ENCODE measurements at regions not wholly inside any gene's neighbourhood (a gene's known extent, or its start where the extent isn't known, plus 50 kb on each side); places are given as distances from the start of the nearest gene placed in this dataset.

DNA sequence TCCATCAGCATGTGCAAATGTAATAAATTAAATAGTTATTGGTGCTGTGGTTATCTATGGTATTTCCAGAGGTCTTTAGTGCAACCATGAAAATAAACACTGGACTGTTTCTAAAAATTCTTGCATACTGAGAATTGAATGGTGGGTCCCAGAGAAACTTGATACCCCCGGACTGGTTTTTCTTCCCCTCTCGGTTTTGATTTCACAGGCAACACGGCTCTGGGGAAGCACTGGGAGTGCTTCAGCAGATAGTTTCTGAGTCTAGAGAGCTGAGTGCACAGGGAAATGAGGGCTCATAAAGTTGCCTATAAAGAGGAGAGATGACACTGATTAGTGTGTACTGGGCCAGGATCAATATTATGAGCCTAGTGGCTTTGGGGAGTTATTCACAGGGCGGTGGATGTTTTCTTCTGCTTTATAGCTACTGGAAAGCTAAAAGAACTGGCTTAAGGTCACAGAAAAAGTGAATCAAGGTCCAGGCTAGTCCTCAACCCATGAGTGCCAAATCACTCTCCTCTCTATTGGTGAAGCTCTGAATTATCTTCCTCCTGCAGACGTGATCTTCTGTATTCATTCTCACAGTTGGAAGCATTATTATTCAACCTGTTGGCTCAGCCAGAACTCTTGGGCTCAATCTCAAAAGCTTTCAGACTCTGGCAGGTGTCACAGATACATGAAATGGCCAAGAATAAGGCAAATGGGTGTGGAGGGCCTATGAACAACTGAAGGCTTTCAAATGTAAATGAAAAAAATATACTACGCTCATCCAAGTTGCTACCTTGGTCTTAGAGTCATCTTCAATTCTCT is 170.2 kb upstream of the HMHB1 start:
- no peak overlapping the region for H3K18ac ChIP-seq (ENCODE audit: extremely low read depth, low read length)
- no peak overlapping the region for H2BK5ac ChIP-seq (ENCODE audit: low read depth, low read length)
- no peak for DNase-seq (ENCODE audit: low read depth in 1 of 2, low spot score in 2 of 2)
- H2BK15ac ChIP-seq (ENCODE audit: low read length): no peak overlapping the region
- H3K79me1 ChIP-seq (ENCODE audit: low read depth, low read length): no peaks in the 10 kb centered on the region
- no peak overlapping the region for H4K8ac ChIP-seq (ENCODE audit: extremely low read depth, insufficient read depth, low read length)
- H3K23me2 ChIP-seq (ENCODE audit: low read depth, low read length): no peaks in the 10 kb centered on the region
- CTCF ChIA-PET (ENCODE audit: partially characterized antibody): interaction anchor here (0.6 to 1.6 kb wide), 3 partner anchors 9 to 432 kb away, joined by 3 to 4 read pairs (median 3); no protein-coding TSS in a partner anchor
- whole genome bisulfite sequencing, 2 experiments (ENCODE audit: extremely low coverage in 1 of 2, insufficient coverage in 1 of 2, insufficient read length in 1 of 2, insufficient replicate concordance in 2 of 2, low coverage in 1 of 2, low lambda C conversion rate in 2 of 2, missing lambda C conversion rate in 1 of 2): 82% methylated on average over 6 of the region's 6 CpGs; no CpG with 5 or more reads in 1 of the 2 experiments
- H3K36me3 ChIP-seq (ENCODE audit: control insufficient read depth in 2 of 4, insufficient read depth in 4 of 4, low read length in 3 of 4): no peaks in the 10 kb centered on the region
- POLR2A ChIA-PET (ENCODE audit: partially characterized antibody): no interaction called here
- no peaks in the 10 kb centered on the region for H3K27me3 ChIP-seq (replicated peaks in 1 of 4; ENCODE audit: control insufficient read depth in 3 of 4, extremely low read depth in 1 of 4, insufficient read depth in 3 of 4, low read length in 3 of 4)
- no peak overlapping the region for H2BK12ac ChIP-seq (ENCODE audit: low read depth, low read length)
- H3K14ac ChIP-seq (ENCODE audit: insufficient read length): no peak overlapping the region
- peaks cover 0 to 7% (median 1%) of the 10 kb centered on the region in 4 experiments; a peak in 2 of 7 replicates for H3K4me1 ChIP-seq (replicated peaks in 1 of 4; ENCODE audit: control insufficient read depth in 3 of 4, insufficient read depth in 4 of 4, low read length in 3 of 4)
- no peak overlapping the region for H3K9ac ChIP-seq (replicated peaks in 1 of 4; ENCODE audit: extremely low read depth in 1 of 4, low read depth in 3 of 4, low read length in 3 of 4)
- no peak for TF ChIP-seq CTBP2 (IDR thresholded peaks at IDR 0.05; ENCODE audit: borderline replicate concordance, insufficient read depth, insufficient read length, low read length)
- no peak for TF ChIP-seq SP2 (IDR thresholded peaks at IDR 0.05; ENCODE audit: low read length)
- TF ChIP-seq POU5F1 (IDR thresholded peaks at IDR 0.05; ENCODE audit: low read depth, low read length): no peak
- TF ChIP-seq EGR1 (IDR thresholded peaks at IDR 0.05; ENCODE audit: borderline replicate concordance, low read depth, low read length): no peak
- no peak for TF ChIP-seq SIX5 (IDR thresholded peaks at IDR 0.05; ENCODE audit: low read depth, low read length)
- TF ChIP-seq EZH2 (IDR thresholded peaks at IDR 0.05; ENCODE audit: low read depth, low read length, severe bottlenecking): no peak
- TF ChIP-seq HDAC2 (IDR thresholded peaks at IDR 0.05; ENCODE audit: borderline replicate concordance in 1 of 2, low read depth in 2 of 2, low read length in 2 of 2): no peak
- TF ChIP-seq SUZ12 (IDR thresholded peaks at IDR 0.05; ENCODE audit: low read length): no peak
- TF ChIP-seq SP4 (IDR thresholded peaks at IDR 0.05; ENCODE audit: low read length): no peak
- FAIRE-seq: no peak
- H3K4me3 ChIP-seq (ENCODE audit: extremely low read depth in 1 of 4, insufficient read depth in 2 of 4, low read depth in 3 of 4, low read length in 4 of 4): no peak overlapping the region
- H3K27ac ChIP-seq (ENCODE audit: low read depth, low read length): no peak overlapping the region
- no peak overlapping the region for H2AK5ac ChIP-seq (ENCODE audit: low read depth, low read length)
- H3K23ac ChIP-seq (ENCODE audit: insufficient read length): no peak overlapping the region
- no peak overlapping the region for H2BK20ac ChIP-seq (ENCODE audit: low read length)
- no peak overlapping the region for H2BK120ac ChIP-seq (replicated peaks; ENCODE audit: low read depth, low read length)
- no peaks in the 10 kb centered on the region for H4K20me1 ChIP-seq (replicated peaks in 1 of 2; ENCODE audit: control insufficient read depth in 1 of 2, insufficient read depth in 2 of 2, low read length in 2 of 2)
- H2AFZ ChIP-seq (ENCODE audit: low read length): no peak overlapping the region
- H3K4ac ChIP-seq (replicated peaks; ENCODE audit: insufficient read length, low read depth, low read length): no peak overlapping the region
- no peak overlapping the region for H4K5ac ChIP-seq (ENCODE audit: insufficient read length, low read depth, low read length)
- H3K9me3 ChIP-seq (ENCODE audit: insufficient read depth in 2 of 2, low read depth in 1 of 2, low read length in 1 of 2): no peaks in the 10 kb centered on the region
- H4K91ac ChIP-seq (replicated peaks; ENCODE audit: insufficient read length, low read length): no peak overlapping the region
- H3K79me2 ChIP-seq (ENCODE audit: control insufficient read depth in 1 of 2, insufficient read depth in 2 of 2, low read length in 2 of 2): no peaks in the 10 kb centered on the region
- no peak overlapping the region for H3K56ac ChIP-seq (replicated peaks; ENCODE audit: insufficient read length, low read depth, low read length)
- no peak overlapping the region for H3K4me2 ChIP-seq (ENCODE audit: insufficient read depth in 1 of 2, low read depth in 2 of 2, low read length in 2 of 2)
